ENCODE measurements at regions not wholly inside any gene's neighbourhood (a gene's known extent, or its start where the extent isn't known, plus 50 kb on each side); places are given as distances from the start of the nearest gene placed in this dataset.
"Not testable (repeated sequence)": the region's sequence is repeated elsewhere in the genome, so short reads cannot be mapped to it uniquely, and the experiment has no call there.

DNA sequence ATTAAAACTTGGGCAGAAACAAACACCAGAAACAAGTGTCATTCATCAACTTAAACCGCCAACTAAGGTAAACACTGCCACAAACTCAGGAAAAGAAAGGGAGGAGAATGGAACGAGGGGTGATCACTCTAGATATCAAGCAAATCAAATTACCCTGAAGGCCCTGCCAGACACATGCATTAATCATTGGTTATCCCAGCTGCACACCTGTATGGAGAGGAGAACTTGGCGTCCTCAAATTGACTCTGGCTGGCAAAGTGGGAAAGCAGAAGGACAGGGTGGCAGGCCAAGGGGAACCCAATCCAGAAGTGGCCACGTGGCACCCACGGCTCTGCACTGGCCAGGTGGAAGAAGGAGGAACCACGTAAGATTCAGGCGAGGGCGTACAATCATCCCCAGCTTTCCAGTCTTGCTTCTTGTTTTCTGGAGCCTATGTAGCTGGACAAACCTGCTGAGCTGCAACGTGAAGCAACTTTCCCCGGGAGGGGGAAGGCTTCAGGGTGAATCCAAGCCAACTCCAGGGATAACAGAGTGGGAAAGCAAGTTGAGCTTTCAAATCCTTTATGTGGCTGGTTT lies 156.2 kb upstream of the JARID2 start:
- DNase-seq, result no peak

GRCh38 chr6:15090145-15090579 lies 155.7 kb upstream of the JARID2 start:
- no peak for DNase-seq

- DNase-seq, result no peak
These were observed 155.0 kb upstream of the JARID2 start for GRCh38 chr6:15090745-15091384.

GRCh38 chr6:15096894-15097837 lies 148.7 kb upstream of the JARID2 start:
- no peak for DNase-seq

- no peak for DNase-seq
These were observed 144.7 kb upstream of the JARID2 start for GRCh38 chr6:15101130-15101529.

- no peak for DNase-seq
These were observed 143.6 kb upstream of the JARID2 start for GRCh38 chr6:15102241-15102640.

- DNase-seq, result no peak
These were observed 138.8 kb upstream of the JARID2 start for GRCh38 chr6:15106958-15107643.

GRCh38 chr6:15107644-15108382 lies 138.1 kb upstream of the JARID2 start:
- no peak for DNase-seq

DNA sequence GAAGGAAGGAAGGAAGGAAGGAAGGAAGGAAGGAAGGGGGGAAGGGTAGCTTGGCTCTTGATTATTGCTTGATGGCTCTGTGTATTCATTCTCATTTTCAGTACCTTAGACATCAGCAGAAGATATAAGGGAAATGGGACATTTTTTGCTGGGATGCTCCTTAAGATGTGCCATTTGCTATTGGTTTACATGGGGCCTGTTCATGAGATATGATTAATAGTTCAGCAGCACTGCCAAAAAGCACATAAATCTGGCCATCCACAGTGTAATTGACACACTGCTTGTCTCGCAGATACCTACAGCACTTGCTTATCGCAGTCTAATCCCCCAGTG lies 137.5 kb upstream of the JARID2 start:
- DNase-seq, result no peak

GRCh38 chr6:15109338-15110090 lies 136.4 kb upstream of the JARID2 start:
- no peak for DNase-seq

DNA sequence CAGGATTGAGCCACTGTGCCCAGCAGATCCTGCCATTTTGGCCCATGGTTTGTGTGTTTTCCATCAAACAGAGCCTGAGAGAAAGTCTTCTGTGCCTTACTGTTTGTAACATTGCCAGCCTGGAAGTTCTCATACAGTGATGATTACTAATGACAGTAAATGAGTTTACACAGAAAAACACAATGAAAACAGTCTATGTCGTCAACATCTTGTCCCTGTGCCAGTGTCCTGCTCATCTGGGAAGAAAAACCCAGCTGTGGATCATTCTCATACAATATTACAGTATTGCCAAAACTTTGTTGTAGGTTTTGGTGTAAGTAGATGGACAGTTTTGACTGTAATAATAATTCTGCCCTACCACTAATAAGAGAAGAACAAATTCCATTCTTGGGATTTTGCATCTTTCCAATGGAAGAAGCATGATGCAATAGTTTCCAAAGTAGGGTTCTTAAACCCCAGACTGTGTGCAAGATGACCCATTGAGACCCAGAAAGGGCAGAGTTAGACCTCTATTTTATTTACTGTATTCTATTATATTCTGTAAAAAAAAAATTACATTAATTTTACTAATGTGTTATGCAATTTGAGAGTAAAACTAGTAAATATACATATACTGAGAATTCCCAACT lies 135.0 kb upstream of the JARID2 start:
- no peak for DNase-seq

DNA sequence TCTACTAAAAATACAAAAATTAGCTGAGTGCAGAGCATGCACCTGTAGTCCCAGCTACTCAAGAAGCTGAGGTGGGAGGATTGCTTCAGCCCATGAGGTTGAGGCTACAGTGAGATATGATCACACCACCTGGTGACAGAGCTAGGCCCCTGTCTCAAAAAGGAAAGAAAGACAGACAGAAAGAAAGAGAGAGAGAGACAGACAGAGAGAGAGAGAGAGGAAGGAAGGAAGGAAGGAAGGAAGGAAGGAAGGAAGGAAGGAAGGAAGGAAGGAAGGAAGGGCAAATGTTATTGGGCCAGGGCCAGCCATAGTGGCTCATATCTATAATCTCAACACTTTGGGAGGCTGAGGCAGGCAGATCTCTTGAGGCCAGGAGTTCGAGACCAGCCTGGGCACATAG lies 134.3 kb upstream of the JARID2 start:
- not testable (repeated sequence) for DNase-seq

DNA sequence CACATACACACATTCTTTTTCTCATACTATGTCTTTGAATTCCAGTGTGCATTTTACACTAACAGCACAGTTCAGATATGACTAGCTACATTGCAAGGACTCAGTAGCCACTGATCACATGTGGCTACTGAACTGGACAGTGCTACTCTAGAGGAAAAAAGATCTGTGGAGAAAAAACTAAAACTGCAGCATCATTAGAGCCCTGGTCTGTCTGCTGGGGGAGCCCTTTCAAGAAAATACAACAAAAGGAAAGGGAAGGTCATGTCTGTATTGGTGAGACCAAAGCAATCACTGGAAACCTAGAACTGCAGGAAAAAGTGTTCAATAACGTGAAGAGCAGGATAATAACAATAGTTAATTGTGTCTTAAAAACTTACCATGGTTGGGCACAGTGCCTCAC lies 132.3 kb upstream of the JARID2 start:
- no peak for DNase-seq

GRCh38 chr6:15114061-15114460 lies 131.8 kb upstream of the JARID2 start:
- no peak for DNase-seq

DNA sequence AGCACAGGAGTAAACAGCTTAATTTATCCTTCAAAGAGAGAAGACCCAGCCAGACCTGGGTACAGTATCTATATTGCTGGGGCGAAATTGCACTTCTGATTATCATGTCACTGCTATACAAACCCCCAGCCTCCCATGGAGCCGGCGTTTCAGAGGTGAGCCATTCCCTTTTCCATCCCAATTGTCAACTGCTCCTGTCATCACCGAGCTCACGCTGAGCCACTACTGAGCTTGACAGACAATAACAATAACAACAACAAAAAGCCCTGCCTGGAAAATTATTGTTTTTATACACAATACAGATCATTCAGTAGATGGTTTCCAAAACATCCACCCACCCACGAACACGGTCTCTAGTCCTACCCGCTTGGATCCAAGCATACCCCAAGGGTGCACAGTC lies 129.0 kb upstream of the JARID2 start:
- DNase-seq, result no peak

DNA sequence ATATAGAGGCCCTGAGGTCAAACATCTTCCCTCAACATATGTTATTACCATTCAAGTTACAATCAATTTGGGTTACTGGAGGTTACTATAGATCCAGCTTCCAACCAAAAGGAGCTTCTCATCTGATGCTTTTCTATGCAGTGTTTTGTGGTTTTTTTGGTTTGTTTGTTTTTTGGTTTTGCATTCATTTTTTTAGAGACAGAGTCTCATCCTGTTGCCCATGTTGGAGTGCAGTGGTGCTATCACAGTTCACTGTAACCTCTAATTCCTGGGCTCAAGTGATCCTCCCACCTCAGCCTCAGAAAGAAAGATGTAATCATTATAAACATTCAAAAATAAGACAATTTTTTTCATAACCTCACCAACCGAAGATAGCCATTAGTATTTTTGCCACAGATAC lies 124.4 kb upstream of the JARID2 start:
- no peak for DNase-seq

DNA sequence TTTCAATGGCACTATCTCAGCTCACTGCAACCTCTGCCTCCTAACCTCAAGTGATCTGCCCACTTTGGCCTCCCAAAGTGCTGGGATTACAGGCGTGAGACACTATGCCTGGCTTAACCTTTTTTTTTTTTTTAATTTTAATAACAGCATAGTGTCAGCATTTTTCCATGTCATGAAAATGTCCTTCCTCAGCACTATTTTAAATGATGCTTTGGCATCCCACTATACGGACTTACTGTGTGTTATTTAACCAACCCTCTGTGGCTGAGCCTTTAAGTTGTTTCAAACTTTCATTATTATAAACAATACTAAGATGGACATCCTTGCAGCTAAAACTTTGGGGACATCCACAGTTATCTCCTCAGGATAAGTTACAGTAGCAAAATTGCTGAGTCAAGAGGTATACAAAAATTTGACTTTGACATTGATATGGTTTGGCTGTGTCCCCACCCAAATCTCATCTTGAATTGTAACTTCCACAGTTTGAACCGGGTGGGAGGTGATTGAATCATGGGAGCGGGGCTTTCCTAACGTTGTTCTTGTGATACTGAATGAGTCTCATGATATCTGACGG lies 123.8 kb upstream of the JARID2 start:
- no peak for DNase-seq

- DNase-seq, result no peak
These were observed 116.0 kb upstream of the JARID2 start for GRCh38 chr6:15129887-15130286.

GRCh38 chr6:15131234-15131633 lies 114.6 kb upstream of the JARID2 start:
- no peak for DNase-seq

DNA sequence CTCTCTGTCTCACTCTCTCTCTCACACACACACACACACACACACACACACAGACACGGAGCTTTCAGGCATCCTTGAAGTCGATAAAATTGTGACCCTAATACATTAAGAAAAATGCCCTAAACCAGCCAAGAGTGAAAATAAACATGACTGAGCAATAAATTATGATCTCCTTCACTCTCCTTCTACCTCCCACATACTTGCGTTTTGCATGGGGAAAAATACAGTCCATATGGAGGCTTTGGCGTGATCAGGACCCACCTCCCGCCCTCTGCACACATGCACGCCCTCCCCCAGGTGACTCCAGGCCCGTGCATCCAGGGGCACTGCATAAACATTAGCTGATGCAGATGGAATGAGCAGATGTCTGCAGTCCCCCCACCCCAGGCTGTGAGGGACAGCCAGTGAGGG lies 114.2 kb upstream of the JARID2 start:
- no peak for DNase-seq

DNA sequence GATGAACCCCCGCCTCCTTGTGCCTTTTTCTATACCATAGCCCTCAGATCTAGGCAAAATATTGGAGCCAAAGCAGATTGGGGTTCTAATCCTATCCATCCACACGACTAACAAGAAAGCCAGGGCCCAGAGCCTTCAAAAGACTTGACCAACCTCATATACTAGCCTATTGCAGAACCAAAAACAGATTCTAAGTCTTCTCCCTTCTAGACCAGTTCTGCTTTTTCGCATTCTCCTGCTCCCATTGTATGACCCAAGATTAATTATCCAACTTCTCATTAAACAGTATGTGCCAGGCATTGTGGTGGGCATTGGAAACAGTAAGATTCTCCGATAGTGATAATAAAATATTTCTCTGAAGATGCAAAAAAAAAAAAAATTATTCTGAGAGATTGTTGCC lies 113.7 kb upstream of the JARID2 start:
- DNase-seq, result no peak
